WTC11 (cell line): ENCODE measurements at regions not wholly inside any gene's neighbourhood (a gene's known extent, or its start where the extent isn't known, plus 50 kb on each side); places are given as distances from the start of the nearest gene placed in this dataset.

Experiments used
- CREB1 ChIP-seq: sonication (generic); formaldehyde crosslinking; IDR thresholded peaks from 2 replicates; pipeline ENCODE4 v1.8.0; 2023; ENCODE audit warnings: mild to moderate bottlenecking, missing genetic modification reagents
- IRF2 ChIP-seq: sonication (generic); formaldehyde crosslinking; IDR thresholded peaks from 2 replicates; pipeline ENCODE4 v1.8.0; 2022; ENCODE audit warnings: low read depth, missing genetic modification reagents, borderline replicate concordance
- JUN ChIP-seq: sonication (generic); formaldehyde crosslinking; IDR thresholded peaks from 2 replicates; pipeline ENCODE4 v1.8.0; 2023; ENCODE audit warnings: mild to moderate bottlenecking, missing genetic modification reagents
- NR2C2 ChIP-seq: sonication (generic); formaldehyde crosslinking; IDR thresholded peaks from 2 replicates; pipeline ENCODE4 v1.8.0; 2022; ENCODE audit warnings: mild to moderate bottlenecking, missing genetic modification reagents
- RELA ChIP-seq: sonication (generic); formaldehyde crosslinking; IDR thresholded peaks from 2 replicates; pipeline ENCODE4 v1.8.1; 2022; ENCODE audit warnings: missing genetic modification reagents, mild to moderate bottlenecking, borderline replicate concordance
- TEAD4 ChIP-seq: sonication (generic); formaldehyde crosslinking; IDR thresholded peaks from 2 replicates; pipeline ENCODE4 v1.8.0; 2022; ENCODE audit warnings: mild to moderate bottlenecking, missing genetic modification reagents
- TF ChIP-seq, protein P1 (sequence below): fragments of 200-600 bp; IDR thresholded peaks from 2 replicates; pipeline ENCODE4 v1.8.0; 2022; ENCODE audit warnings: antibody characterized with exemption
- TF ChIP-seq, protein P2 (sequence below): sonication (generic); formaldehyde crosslinking; conservative IDR thresholded peaks from 2 replicates; pipeline ENCODE4 v1.8.1; 2023; ENCODE audit warnings: mild to moderate bottlenecking, low read depth, missing genetic modification reagents, moderate library complexity
- TF ChIP-seq, protein P3 (sequence below): sonication (generic); formaldehyde crosslinking; IDR thresholded peaks from 2 replicates; pipeline ENCODE4 v1.8.0; 2023; ENCODE audit warnings: mild to moderate bottlenecking, missing genetic modification reagents
- TF ChIP-seq, protein P4 (sequence below): sonication (generic); formaldehyde crosslinking; IDR thresholded peaks from 2 replicates; pipeline ENCODE4 v1.8.1; 2022; ENCODE audit warnings: mild to moderate bottlenecking, missing genetic modification reagents, moderate library complexity, borderline replicate concordance

DNA sequence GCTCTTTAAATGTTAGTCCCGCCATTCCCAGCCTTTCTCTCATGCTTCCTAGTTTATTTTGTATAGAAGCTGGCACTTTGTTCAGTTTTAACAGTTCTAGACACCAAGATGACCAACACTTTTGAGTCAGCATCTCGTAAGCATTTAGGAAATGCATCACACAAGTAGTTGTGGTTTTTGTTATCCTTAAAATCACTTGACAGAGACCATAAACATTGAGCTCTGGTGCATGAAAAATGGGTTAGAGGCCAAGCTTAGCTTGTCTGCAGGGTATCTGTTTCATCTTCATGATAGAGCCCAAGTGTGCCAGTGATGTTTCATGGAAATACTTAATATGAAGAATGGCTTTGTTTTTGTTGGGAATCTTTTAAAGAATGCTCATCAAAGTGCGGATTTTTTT lies 159.7 kb downstream of the DISP1 start:
- TF ChIP-seq TEAD4 (CRISPR knock-in tag) (no peak), JUN (CRISPR knock-in tag) (no peak), CREB1 (CRISPR knock-in tag) (no peak), RELA (CRISPR knock-in tag) (no peak), IRF2 (CRISPR knock-in tag) (no peak), NR2C2 (CRISPR knock-in tag) (no peak)
- TF ChIP-seq, protein P1, sequence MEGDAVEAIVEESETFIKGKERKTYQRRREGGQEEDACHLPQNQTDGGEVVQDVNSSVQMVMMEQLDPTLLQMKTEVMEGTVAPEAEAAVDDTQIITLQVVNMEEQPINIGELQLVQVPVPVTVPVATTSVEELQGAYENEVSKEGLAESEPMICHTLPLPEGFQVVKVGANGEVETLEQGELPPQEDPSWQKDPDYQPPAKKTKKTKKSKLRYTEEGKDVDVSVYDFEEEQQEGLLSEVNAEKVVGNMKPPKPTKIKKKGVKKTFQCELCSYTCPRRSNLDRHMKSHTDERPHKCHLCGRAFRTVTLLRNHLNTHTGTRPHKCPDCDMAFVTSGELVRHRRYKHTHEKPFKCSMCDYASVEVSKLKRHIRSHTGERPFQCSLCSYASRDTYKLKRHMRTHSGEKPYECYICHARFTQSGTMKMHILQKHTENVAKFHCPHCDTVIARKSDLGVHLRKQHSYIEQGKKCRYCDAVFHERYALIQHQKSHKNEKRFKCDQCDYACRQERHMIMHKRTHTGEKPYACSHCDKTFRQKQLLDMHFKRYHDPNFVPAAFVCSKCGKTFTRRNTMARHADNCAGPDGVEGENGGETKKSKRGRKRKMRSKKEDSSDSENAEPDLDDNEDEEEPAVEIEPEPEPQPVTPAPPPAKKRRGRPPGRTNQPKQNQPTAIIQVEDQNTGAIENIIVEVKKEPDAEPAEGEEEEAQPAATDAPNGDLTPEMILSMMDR: no peak
- TF ChIP-seq, protein P2, sequence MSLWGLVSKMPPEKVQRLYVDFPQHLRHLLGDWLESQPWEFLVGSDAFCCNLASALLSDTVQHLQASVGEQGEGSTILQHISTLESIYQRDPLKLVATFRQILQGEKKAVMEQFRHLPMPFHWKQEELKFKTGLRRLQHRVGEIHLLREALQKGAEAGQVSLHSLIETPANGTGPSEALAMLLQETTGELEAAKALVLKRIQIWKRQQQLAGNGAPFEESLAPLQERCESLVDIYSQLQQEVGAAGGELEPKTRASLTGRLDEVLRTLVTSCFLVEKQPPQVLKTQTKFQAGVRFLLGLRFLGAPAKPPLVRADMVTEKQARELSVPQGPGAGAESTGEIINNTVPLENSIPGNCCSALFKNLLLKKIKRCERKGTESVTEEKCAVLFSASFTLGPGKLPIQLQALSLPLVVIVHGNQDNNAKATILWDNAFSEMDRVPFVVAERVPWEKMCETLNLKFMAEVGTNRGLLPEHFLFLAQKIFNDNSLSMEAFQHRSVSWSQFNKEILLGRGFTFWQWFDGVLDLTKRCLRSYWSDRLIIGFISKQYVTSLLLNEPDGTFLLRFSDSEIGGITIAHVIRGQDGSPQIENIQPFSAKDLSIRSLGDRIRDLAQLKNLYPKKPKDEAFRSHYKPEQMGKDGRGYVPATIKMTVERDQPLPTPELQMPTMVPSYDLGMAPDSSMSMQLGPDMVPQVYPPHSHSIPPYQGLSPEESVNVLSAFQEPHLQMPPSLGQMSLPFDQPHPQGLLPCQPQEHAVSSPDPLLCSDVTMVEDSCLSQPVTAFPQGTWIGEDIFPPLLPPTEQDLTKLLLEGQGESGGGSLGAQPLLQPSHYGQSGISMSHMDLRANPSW: no peak
- TF ChIP-seq, protein P3, sequence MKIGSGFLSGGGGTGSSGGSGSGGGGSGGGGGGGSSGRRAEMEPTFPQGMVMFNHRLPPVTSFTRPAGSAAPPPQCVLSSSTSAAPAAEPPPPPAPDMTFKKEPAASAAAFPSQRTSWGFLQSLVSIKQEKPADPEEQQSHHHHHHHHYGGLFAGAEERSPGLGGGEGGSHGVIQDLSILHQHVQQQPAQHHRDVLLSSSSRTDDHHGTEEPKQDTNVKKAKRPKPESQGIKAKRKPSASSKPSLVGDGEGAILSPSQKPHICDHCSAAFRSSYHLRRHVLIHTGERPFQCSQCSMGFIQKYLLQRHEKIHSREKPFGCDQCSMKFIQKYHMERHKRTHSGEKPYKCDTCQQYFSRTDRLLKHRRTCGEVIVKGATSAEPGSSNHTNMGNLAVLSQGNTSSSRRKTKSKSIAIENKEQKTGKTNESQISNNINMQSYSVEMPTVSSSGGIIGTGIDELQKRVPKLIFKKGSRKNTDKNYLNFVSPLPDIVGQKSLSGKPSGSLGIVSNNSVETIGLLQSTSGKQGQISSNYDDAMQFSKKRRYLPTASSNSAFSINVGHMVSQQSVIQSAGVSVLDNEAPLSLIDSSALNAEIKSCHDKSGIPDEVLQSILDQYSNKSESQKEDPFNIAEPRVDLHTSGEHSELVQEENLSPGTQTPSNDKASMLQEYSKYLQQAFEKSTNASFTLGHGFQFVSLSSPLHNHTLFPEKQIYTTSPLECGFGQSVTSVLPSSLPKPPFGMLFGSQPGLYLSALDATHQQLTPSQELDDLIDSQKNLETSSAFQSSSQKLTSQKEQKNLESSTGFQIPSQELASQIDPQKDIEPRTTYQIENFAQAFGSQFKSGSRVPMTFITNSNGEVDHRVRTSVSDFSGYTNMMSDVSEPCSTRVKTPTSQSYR: no peak
- TF ChIP-seq, protein P4, sequence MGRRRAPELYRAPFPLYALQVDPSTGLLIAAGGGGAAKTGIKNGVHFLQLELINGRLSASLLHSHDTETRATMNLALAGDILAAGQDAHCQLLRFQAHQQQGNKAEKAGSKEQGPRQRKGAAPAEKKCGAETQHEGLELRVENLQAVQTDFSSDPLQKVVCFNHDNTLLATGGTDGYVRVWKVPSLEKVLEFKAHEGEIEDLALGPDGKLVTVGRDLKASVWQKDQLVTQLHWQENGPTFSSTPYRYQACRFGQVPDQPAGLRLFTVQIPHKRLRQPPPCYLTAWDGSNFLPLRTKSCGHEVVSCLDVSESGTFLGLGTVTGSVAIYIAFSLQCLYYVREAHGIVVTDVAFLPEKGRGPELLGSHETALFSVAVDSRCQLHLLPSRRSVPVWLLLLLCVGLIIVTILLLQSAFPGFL: no peak
